Left lung (tissue), 4 donors: ENCODE measurements at regions not wholly inside any gene's neighbourhood (a gene's known extent, or its start where the extent isn't known, plus 50 kb on each side); places are given as distances from the start of the nearest gene placed in this dataset.

Source experiments
- ATAC-seq: fragments of 200-7000 bp; cut with Tn5 transposase; one replicate; pipeline ENCODE4 v1.9.1; 2020; ENCODE audit warnings: moderate library complexity
- DNase-seq, 4 donors: peaks; one replicate each; pipeline ENCODE4 v3.0.0-alpha.2; 2013 to 2020
- H3K27ac ChIP-seq, 2 donors: fragments of 200-600 bp; sonication (generic) in 1 of 2; one replicate each; pipeline versions ENCODE4 v1.5.0 to v1.8.0; 2020 to 2021
- H3K27me3 ChIP-seq, 2 donors: fragments of 200-600 bp; sonication (generic) in 1 of 2; one replicate each; pipeline versions ENCODE4 v1.5.0 to v1.8.0; 2020 to 2021
- H3K36me3 ChIP-seq, 2 donors: fragments of 200-600 bp; sonication (generic) in 1 of 2; one replicate each; pipeline versions ENCODE4 v1.5.0 to v1.8.0; 2020 to 2021
- H3K4me1 ChIP-seq, 2 donors: fragments of 200-600 bp; one replicate each; pipeline ENCODE4 v1.8.0; 2021
- H3K4me3 ChIP-seq, 2 donors: fragments of 200-600 bp; sonication (generic) in 1 of 2; one replicate each; pipeline versions ENCODE4 v1.5.0 to v1.8.0; 2020 to 2021; ENCODE audit warnings: mild to moderate bottlenecking in 1 of 2
- H3K9me3 ChIP-seq, 2 donors: fragments of 200-600 bp; sonication (generic) in 1 of 2; one replicate each; pipeline versions ENCODE4 v1.5.0 to v1.8.0; 2020 to 2021
- intact Hi-C, 2 donors: fragments of 100-400 bp; cut with DNase I; formaldehyde crosslinking; loops; one replicate each; pipeline versions ENCODE4 v1.11.2 to v1.14.2; 2022
- TF ChIP-seq, protein P1 (sequence below), 2 donors: fragments of 200-600 bp; sonication (generic) in 1 of 2; IDR thresholded peaks; one replicate each; pipeline versions ENCODE4 v1.5.0 to v1.8.0; 2021; ENCODE audit warnings: antibody characterized with exemption in 2 of 2
- donor health status: DM: no; HTN: yes; CAD: no.
- donor health status: DM: no; HTN: no; CAD: no.

DNA sequence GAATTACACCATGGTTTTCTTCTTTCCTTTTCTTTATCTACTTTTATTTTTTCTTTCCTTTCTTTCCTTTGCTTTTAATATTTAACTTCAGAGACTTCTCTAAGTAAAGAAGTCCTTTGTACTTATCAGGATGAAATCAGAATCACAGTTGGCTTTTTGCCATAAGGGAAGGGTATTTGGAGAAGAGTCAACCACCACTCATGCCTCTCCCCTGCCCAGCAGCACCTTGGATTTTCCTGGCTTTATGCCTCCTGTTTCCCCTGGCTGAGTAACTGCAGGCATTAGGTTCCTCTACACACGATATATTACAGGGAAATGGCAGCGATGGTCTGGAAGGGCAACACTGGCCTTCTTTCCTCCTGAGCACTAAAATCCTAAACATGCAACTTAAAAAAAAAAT is 266.4 kb upstream of the CAND1 start:
- Histone ChIP-seq H3K27me3 (no peaks in the 10 kb centered on the region), H3K4me3 (no peak overlapping the region), H3K4me1 (no peaks in the 10 kb centered on the region), H3K9me3 (no peaks in the 10 kb centered on the region), H3K36me3 (no peaks in the 10 kb centered on the region), H3K27ac (no peak overlapping the region)
- intact Hi-C loops, result no loop called here
- TF ChIP-seq, protein P1, sequence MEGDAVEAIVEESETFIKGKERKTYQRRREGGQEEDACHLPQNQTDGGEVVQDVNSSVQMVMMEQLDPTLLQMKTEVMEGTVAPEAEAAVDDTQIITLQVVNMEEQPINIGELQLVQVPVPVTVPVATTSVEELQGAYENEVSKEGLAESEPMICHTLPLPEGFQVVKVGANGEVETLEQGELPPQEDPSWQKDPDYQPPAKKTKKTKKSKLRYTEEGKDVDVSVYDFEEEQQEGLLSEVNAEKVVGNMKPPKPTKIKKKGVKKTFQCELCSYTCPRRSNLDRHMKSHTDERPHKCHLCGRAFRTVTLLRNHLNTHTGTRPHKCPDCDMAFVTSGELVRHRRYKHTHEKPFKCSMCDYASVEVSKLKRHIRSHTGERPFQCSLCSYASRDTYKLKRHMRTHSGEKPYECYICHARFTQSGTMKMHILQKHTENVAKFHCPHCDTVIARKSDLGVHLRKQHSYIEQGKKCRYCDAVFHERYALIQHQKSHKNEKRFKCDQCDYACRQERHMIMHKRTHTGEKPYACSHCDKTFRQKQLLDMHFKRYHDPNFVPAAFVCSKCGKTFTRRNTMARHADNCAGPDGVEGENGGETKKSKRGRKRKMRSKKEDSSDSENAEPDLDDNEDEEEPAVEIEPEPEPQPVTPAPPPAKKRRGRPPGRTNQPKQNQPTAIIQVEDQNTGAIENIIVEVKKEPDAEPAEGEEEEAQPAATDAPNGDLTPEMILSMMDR (IDR thresholded peaks at IDR 0.05), result no peak
- no peak for DNase-seq
- ATAC-seq, result no peak

DNA sequence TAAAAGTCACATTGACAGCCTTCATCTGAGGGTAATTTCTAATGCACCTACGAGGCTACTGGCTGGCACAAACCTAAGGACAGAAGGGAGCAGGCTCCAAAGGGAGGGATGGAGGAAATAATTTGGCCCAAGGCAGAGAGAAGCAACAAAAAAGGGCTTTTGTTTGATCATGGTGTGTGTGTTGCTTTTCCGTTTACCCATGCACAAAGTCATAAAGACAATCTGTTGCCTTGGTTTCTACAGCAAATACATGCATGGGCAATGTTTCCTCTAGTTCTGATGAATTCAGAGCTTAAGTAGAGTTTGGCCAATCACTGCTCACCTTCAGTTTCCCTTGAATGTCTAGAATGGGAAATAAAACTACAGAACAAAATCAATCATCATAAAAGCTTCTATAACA is 262.5 kb upstream of the CAND1 start:
- Histone ChIP-seq H3K9me3 (no peaks in the 10 kb centered on the region), H3K4me1 (no peaks in the 10 kb centered on the region), H3K36me3 (no peaks in the 10 kb centered on the region), H3K27ac (no peak overlapping the region), H3K4me3 (no peak overlapping the region), H3K27me3 (no peaks in the 10 kb centered on the region)
- DNase-seq (no peak), ATAC-seq (no peak)
- TF ChIP-seq, protein P1 (IDR thresholded peaks at IDR 0.05), result no peak
- intact Hi-C loops, result no loop called here

DNA sequence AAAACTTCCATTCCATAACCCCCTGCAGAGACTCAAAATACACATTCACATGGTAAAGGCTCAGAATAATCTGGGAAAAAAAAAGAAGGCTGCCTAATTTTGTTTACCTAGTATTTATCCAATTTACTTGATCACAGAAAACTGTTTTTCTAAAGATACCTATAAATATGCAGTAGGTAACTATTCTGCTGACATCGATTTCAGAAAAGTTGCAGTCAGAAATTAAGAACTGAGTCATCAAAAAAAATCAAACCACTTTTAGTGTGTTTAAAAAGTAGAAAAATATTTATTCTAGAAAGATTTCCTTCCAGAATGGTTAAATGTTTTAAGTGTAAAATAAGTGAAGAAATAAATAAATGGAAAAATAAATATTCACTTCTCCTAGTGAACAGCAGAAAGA is 254.5 kb upstream of the CAND1 start:
- ATAC-seq (no peak), DNase-seq (no peak)
- TF ChIP-seq, protein P1 (IDR thresholded peaks at IDR 0.05), result no peak
- no peak overlapping the region for H3K27ac ChIP-seq
- H3K9me3 ChIP-seq, result no peaks in the 10 kb centered on the region
- H3K27me3 ChIP-seq, result no peaks in the 10 kb centered on the region
- H3K36me3 ChIP-seq, result no peaks in the 10 kb centered on the region
- H3K4me1 ChIP-seq, result no peaks in the 10 kb centered on the region
- intact Hi-C loops, result no loop called here
- H3K4me3 ChIP-seq, result no peak overlapping the region

DNA sequence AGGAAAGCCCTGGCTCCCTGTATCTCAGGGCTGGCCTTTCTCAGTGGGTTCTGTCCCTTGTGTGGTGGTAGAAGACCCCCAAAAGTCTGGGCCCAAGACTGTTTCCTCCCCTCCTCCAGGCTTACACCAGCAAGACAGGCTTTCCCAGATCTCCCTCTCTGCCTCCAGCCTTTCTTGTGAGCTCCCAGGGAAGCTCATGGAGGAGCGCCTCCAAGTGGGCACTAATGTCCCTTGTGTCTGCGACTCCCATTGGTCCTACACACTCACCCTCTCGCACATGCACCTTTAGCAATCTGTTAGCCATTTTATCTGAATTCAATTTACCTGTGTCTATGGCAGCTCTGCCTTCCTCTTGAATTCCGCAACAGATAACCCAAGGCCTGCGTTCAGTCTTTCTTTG is 251.1 kb upstream of the CAND1 start:
- Histone ChIP-seq H3K4me3 (no peak overlapping the region), H3K27me3 (no peaks in the 10 kb centered on the region), H3K36me3 (no peaks in the 10 kb centered on the region), H3K4me1 (no peaks in the 10 kb centered on the region), H3K9me3 (no peaks in the 10 kb centered on the region), H3K27ac (no peak overlapping the region)
- DNase-seq (no peak), ATAC-seq (no peak)
- intact Hi-C loops, result no loop called here
- TF ChIP-seq, protein P1 (IDR thresholded peaks at IDR 0.05), result no peak

DNA sequence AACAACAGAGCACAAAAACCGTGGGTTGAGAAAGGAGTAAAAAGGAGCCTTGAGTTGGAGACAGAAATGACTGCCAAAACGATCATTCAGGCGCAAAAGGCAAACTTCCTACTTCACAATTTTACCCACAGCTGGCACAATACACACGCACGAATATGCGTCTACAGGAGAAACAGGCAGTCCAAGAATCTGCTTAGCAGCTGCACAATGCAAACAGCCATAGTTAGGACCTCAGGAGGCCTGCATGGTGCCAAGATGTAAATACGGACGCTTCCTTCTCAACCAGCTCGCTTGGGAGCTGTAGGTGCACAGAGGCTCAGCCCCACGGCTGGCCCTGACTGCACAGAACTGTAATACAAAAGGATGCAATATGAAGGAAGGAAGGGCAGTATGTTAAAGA is 250.1 kb upstream of the CAND1 start:
- Histone ChIP-seq H3K27me3 (no peaks in the 10 kb centered on the region), H3K36me3 (no peaks in the 10 kb centered on the region), H3K9me3 (no peaks in the 10 kb centered on the region), H3K27ac (no peak overlapping the region), H3K4me3 (no peak overlapping the region), H3K4me1 (no peaks in the 10 kb centered on the region)
- ATAC-seq (no peak), DNase-seq (no peak)
- TF ChIP-seq, protein P1 (IDR thresholded peaks at IDR 0.05), result no peak
- intact Hi-C loops, result no loop called here
